ENCODE measurements at regions not wholly inside any gene's neighbourhood (a gene's known extent, or its start where the extent isn't known, plus 50 kb on each side); places are given as distances from the start of the nearest gene placed in this dataset.
"Not testable (repeated sequence)": the region's sequence is repeated elsewhere in the genome, so short reads cannot be mapped to it uniquely, and the experiment has no call there.

GRCh38 chr7:68839014-68839413 lies 759.3 kb upstream of the AUTS2 start:
- TF ChIP-seq CTCF (IDR thresholded peaks at IDR 0.05; ENCODE audit: low read depth, low read length, poor library complexity, severe bottlenecking): no peak
- TF ChIP-seq EZH2phosphoT487 (IDR thresholded peaks at IDR 0.05; ENCODE audit: borderline replicate concordance, low read length): no peak
- no peaks in the 10 kb centered on the region for H3F3A ChIP-seq (ENCODE audit: control insufficient read depth, insufficient read depth)
- H3K9me3 ChIP-seq (ENCODE audit: control insufficient read depth, insufficient read depth, low read length): peaks cover 2% of the 10 kb centered on the region; the same call in 1 of the 2 replicates
- no peaks in the 10 kb centered on the region for H3K9me2 ChIP-seq (replicated peaks; ENCODE audit: control insufficient read depth, low read length)
- H3K79me2 ChIP-seq (ENCODE audit: control insufficient read depth, low read length): no peaks in the 10 kb centered on the region
- no peak overlapping the region for H3K27ac ChIP-seq (ENCODE audit: low read depth, low read length)
- H3K4me3 ChIP-seq (ENCODE audit: low read length): no peak overlapping the region
- H3K36me3 ChIP-seq (ENCODE audit: control insufficient read depth, low read length): no peaks in the 10 kb centered on the region
- no peaks in the 10 kb centered on the region for H3K4me1 ChIP-seq (ENCODE audit: control insufficient read depth, low read length)
- no peaks in the 10 kb centered on the region for H3K27me3 ChIP-seq (ENCODE audit: control insufficient read depth, low read length)
- no peak overlapping the region for H3K4me2 ChIP-seq (ENCODE audit: low read length)
- no peaks in the 10 kb centered on the region for H4K20me1 ChIP-seq (ENCODE audit: control insufficient read depth, insufficient read depth, low read depth, low read length)

- Histone ChIP-seq H3K79me2 (ENCODE audit: control insufficient read depth, low read length) (no peaks in the 10 kb centered on the region), H3K27ac (ENCODE audit: low read depth, low read length) (no peak overlapping the region), H3K36me3 (ENCODE audit: control insufficient read depth, low read length) (no peaks in the 10 kb centered on the region), H3K4me2 (ENCODE audit: low read length) (no peak overlapping the region), H3K4me1 (ENCODE audit: control insufficient read depth, low read length) (no peaks in the 10 kb centered on the region), H3K9me3 (ENCODE audit: control insufficient read depth, insufficient read depth, low read length) (peaks cover 2% of the 10 kb centered on the region; the same call in 1 of the 2 replicates), H3F3A (ENCODE audit: control insufficient read depth, insufficient read depth) (no peaks in the 10 kb centered on the region), H3K27me3 (ENCODE audit: control insufficient read depth, low read length) (no peaks in the 10 kb centered on the region), H3K4me3 (ENCODE audit: low read length) (no peak overlapping the region), H4K20me1 (ENCODE audit: control insufficient read depth, insufficient read depth, low read depth, low read length) (no peaks in the 10 kb centered on the region), H3K9me2 (replicated peaks; ENCODE audit: control insufficient read depth, low read length) (no peaks in the 10 kb centered on the region)
- no peak for TF ChIP-seq CTCF (IDR thresholded peaks at IDR 0.05; ENCODE audit: low read depth, low read length, poor library complexity, severe bottlenecking)
- TF ChIP-seq EZH2phosphoT487 (IDR thresholded peaks at IDR 0.05; ENCODE audit: borderline replicate concordance, low read length): no peak
Measured at GRCh38 chr7:68840991-68841390, 757.3 kb upstream of the AUTS2 start.

- not testable (repeated sequence) for H3K9me2 ChIP-seq (replicated peaks; ENCODE audit: control insufficient read depth, low read length); H3K27me3 ChIP-seq (ENCODE audit: control insufficient read depth, low read length); H3K4me3 ChIP-seq (ENCODE audit: low read length); H3K9me3 ChIP-seq (ENCODE audit: control insufficient read depth, insufficient read depth, low read length); H3K4me1 ChIP-seq (ENCODE audit: control insufficient read depth, low read length); H3K27ac ChIP-seq (ENCODE audit: low read depth, low read length); H3K4me2 ChIP-seq (ENCODE audit: low read length); H3F3A ChIP-seq (ENCODE audit: control insufficient read depth, insufficient read depth); H3K79me2 ChIP-seq (ENCODE audit: control insufficient read depth, low read length); H3K36me3 ChIP-seq (ENCODE audit: control insufficient read depth, low read length); H4K20me1 ChIP-seq (ENCODE audit: control insufficient read depth, insufficient read depth, low read depth, low read length)
Measured at GRCh38 chr7:68843985-68844384, 754.3 kb upstream of the AUTS2 start.

- no peak overlapping the region for H3K27ac ChIP-seq (ENCODE audit: low read depth, low read length)
- no peaks in the 10 kb centered on the region for H3K9me3 ChIP-seq (ENCODE audit: control insufficient read depth, insufficient read depth, low read length)
- no peaks in the 10 kb centered on the region for H3K4me1 ChIP-seq (ENCODE audit: control insufficient read depth, low read length)
- no peaks in the 10 kb centered on the region for H3K79me2 ChIP-seq (ENCODE audit: control insufficient read depth, low read length)
- H3K9me2 ChIP-seq (replicated peaks; ENCODE audit: control insufficient read depth, low read length): no peaks in the 10 kb centered on the region
- no peaks in the 10 kb centered on the region for H3F3A ChIP-seq (ENCODE audit: control insufficient read depth, insufficient read depth)
- no peaks in the 10 kb centered on the region for H4K20me1 ChIP-seq (ENCODE audit: control insufficient read depth, insufficient read depth, low read depth, low read length)
- H3K36me3 ChIP-seq (ENCODE audit: control insufficient read depth, low read length): no peaks in the 10 kb centered on the region
- no peaks in the 10 kb centered on the region for H3K27me3 ChIP-seq (ENCODE audit: control insufficient read depth, low read length)
- no peak overlapping the region for H3K4me2 ChIP-seq (ENCODE audit: low read length)
- H3K4me3 ChIP-seq (ENCODE audit: low read length): no peak overlapping the region
- no peak for TF ChIP-seq CTCF (IDR thresholded peaks at IDR 0.05; ENCODE audit: low read depth, low read length, poor library complexity, severe bottlenecking)
- TF ChIP-seq EZH2phosphoT487 (IDR thresholded peaks at IDR 0.05; ENCODE audit: borderline replicate concordance, low read length): no peak
Measured at GRCh38 chr7:68846811-68847325, 751.4 kb upstream of the AUTS2 start.

All from DOHH2 (cell line).